ENCODE measurements at regions not wholly inside any gene's neighbourhood (a gene's known extent, or its start where the extent isn't known, plus 50 kb on each side); places are given as distances from the start of the nearest gene placed in this dataset.

GRCh38 chr10:6769704-6770417, 189.8 kb upstream of the PRKCQ start:
- DNase-seq (ENCODE audit: low spot score): no peak

GRCh38 chr10:6766131-6766801, 186.2 kb upstream of the PRKCQ start:
- no peak for DNase-seq (ENCODE audit: low spot score)

DNA sequence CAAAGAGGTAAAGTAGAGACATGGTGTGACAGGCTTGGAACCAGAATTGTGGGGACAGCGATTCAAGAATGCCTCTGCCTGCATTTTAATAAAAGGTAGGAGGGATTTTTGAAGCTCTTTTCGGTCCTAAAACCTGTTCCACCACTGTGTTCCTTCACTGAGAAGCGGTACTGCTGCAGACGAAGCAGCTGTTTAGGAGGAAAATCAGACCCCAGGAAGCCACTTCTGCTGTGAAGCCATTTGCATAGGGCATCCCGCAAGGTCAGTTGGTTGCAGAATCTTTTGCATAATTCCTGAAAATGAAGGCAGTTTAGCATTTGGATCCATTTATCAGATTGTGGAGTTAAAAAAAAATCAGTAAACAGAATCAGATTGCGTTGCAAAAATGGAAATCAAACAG, 183.3 kb upstream of the PRKCQ start:
- DNase-seq (ENCODE audit: low spot score): no peak

- DNase-seq (ENCODE audit: low spot score): no peak
Observed at GRCh38 chr10:6763001-6763400, 182.9 kb upstream of the PRKCQ start.

DNA sequence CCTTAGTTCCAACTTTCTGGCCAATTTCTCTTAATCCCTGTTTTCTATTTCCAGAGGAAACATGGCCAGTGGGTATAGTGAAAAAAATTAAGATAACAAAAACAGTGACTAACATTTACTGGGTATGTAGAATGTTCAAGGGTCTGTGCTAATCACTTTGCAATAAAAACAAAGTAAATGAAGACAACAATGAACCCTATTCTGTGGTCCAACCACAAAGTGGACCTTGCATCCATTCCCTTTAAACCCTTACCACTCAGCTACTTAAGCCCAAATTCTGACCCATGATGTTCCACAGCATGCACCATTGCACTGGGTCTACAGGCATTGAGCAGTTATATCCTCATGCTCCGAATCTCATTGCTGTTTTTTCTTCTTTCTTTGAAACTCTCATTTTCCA, 179.9 kb upstream of the PRKCQ start:
- no peak for DNase-seq (ENCODE audit: low spot score)

GRCh38 chr10:6757158-6757557, 177.1 kb upstream of the PRKCQ start:
- DNase-seq (ENCODE audit: low spot score): no peak

DNA sequence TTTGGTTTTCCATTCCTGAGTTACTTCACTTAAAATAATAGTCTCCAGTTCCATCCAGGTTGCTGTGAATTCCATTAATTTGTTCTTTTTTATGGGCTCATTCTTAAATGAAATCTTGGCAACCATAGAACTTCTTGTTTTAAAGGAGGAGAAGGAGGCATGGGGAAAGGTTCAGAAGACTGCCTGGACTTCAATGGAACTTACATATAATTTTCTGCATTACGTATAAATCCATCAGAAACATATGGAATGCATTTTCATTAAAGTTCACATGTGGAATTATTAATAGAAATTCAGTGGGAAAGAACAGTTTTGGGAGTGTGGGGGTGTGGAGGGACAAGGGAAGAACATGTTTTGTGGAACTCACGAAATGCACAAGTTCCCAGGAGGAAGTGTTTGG, 176.6 kb upstream of the PRKCQ start:
- no peak for DNase-seq (ENCODE audit: low spot score)

DNA sequence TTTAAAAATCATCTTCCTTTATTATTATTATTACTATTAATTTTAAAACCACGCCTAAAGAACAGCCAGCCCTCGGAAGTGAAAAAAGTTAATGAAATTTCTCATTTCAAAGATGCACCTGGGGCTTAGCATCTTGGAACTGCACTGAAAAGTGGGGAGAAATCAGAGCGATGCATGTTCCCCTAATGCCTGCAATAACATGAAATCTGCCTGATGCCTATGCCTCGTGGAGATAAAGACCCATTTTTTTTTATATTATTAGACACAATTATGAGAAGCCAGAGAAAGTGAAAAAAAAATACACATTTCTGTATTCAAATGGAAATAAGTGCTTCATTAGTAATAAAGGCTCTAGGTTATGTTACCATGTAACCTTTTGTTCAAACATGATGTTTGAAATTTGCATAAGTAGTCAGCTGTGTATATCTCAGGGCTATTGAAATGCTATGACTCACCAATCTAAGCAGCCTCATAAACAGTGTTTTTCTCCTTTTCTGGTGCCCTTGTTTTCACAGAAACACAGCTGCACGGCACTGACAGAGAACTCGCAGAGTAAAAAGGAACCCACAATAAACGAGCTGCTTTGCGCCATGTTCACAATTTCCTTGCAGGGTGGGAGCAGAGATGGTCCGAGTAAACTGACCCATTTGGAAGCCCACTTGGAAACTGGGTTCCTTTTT, 175.8 kb upstream of the PRKCQ start:
- peak; percentile 63 for DNase-seq (ENCODE audit: low spot score)

- DNase-seq (ENCODE audit: low spot score): no peak
Observed at GRCh38 chr10:6753644-6754043, 173.6 kb upstream of the PRKCQ start.

GRCh38 chr10:6751363-6751762, 171.3 kb upstream of the PRKCQ start:
- no peak for DNase-seq (ENCODE audit: low spot score)

GRCh38 chr10:6748981-6749635, 169.0 kb upstream of the PRKCQ start:
- DNase-seq (ENCODE audit: low spot score): no peak

DNA sequence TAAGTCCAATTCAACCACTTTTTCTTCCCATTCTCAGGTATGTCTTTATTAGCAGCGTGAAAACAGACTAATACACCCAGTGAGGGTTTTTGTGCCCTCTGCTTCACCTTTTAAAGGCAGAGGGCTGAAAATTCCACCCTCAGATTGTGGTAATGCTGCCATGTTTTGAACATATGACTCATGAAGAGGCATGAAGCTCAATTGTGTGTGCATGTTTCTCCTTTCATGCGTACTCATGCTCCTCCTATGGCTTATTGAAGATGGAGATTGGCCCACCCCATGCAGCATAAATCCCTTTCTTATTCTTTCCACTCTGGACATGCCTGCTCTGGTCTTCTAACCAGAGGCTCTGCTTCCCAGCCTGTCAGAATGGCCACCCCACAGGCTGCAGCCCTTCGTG, 168.0 kb upstream of the PRKCQ start:
- no peak for DNase-seq (ENCODE audit: low spot score)

DNA sequence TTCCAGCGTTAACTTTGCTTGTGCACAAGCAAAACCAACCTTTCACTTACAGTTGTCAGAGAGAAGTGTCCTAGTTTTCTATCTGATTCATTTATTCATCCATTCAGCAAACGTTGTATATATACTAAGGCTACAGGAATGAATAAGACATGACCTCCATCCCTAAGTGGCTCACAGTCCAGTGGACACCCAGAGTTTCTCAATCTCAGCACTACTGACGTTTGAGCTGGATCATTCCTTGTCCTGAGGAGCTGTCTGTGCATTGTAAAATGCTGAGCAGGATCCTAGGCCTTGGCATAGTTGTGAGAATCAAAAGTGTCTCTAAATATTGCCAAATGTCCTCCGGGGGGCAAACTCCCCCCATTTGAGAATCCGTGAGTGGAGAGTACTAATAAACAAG, 166.7 kb upstream of the PRKCQ start:
- DNase-seq (ENCODE audit: low spot score): no peak

DNA sequence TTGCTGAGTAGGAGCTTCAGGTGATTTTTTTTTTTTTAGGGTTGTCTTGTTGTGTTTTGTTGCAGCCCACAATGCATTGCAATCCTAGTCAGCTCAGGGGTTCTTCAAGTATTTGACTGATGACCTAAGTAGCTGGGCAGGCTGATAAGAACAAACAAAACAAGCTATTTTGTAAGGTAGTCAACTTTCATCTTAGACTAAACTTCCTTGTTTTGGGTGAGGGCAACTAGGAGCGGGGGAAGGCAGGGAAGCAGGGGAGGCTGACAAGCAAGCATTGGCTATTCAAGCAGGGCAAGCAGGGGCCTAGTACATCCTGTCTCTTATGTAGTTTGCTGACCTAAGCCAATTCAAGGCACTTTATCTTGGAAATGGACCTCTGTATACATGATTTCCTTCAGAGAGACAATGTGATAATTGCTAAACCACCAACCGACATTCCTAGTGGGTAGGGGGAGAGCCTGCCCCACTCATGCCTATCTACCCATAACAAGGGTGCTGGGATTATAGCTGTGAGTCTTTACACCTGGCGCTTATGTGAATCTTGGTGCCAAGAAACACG, 163.3 kb upstream of the PRKCQ start:
- DNase-seq (ENCODE audit: low spot score): no peak

- DNase-seq (ENCODE audit: low spot score): no peak
Observed at GRCh38 chr10:6741541-6741941, 161.5 kb upstream of the PRKCQ start.

- no peak for DNase-seq (ENCODE audit: low spot score)
Observed at GRCh38 chr10:6739530-6740174, 159.6 kb upstream of the PRKCQ start.

GRCh38 chr10:6738112-6738768, 158.2 kb upstream of the PRKCQ start:
- peak; percentile 32 for DNase-seq (ENCODE audit: low spot score)

DNA sequence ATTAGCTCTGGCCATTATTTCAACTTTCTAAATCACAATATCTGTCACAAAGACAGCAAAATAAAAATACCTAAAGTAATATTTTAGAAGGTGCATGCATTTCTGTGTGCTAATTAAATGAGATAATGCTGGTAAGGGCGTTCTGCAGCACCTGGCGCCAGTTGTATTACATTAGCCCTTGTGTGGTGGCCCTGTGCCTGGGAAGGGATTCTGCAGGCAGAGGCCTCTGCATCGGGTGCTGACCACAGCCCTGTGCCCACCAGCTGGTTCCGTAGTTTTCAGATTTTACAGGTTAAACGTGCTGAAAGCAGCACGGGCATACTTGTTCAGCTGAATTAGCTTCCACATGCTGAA, 157.7 kb upstream of the PRKCQ start:
- DNase-seq (ENCODE audit: low spot score): no peak

GRCh38 chr10:6737080-6737641, 157.1 kb upstream of the PRKCQ start:
- no peak for DNase-seq (ENCODE audit: low spot score)

DNA sequence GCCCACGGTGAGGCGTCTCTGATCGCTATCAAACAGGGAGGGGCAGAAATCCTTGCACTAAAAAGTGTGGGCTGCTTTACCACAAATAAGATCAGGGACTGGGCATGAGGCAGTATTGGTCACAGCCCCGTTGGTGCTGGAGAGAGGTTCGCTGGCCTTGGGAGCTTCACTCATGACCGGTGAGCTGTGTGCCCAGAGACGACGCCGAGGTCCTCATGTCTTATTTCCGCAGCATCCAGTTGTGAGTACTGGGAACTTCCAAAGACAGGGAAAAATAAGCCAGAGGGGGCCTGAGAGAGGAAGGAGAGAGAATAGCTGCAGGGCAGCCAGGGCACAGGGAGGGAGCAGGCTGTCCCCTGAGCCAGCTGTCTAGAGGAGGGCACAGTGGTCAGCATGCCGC, 154.2 kb upstream of the PRKCQ start:
- DNase-seq (ENCODE audit: low spot score): no peak

GRCh38 chr10:6729861-6730344, 149.8 kb upstream of the PRKCQ start:
- DNase-seq (ENCODE audit: low spot score): no peak
